Stimulated activated naive CD4-positive, alpha-beta T cell (primary cell): ENCODE measurements at regions not wholly inside any gene's neighbourhood (a gene's known extent, or its start where the extent isn't known, plus 50 kb on each side); places are given as distances from the start of the nearest gene placed in this dataset.

Experiments used
- DNase-seq, 6 experiments: peaks; one replicate each; lab custom pipeline; 2025; lab: John Stamatoyannopoulos, UW

GRCh38 chr9:129473523-129474244, 147.2 kb downstream of the C9orf50 start:
- DNase-seq, result no peak

GRCh38 chr9:129472651-129473102, 148.2 kb downstream of the C9orf50 start:
- no peak for DNase-seq

DNA sequence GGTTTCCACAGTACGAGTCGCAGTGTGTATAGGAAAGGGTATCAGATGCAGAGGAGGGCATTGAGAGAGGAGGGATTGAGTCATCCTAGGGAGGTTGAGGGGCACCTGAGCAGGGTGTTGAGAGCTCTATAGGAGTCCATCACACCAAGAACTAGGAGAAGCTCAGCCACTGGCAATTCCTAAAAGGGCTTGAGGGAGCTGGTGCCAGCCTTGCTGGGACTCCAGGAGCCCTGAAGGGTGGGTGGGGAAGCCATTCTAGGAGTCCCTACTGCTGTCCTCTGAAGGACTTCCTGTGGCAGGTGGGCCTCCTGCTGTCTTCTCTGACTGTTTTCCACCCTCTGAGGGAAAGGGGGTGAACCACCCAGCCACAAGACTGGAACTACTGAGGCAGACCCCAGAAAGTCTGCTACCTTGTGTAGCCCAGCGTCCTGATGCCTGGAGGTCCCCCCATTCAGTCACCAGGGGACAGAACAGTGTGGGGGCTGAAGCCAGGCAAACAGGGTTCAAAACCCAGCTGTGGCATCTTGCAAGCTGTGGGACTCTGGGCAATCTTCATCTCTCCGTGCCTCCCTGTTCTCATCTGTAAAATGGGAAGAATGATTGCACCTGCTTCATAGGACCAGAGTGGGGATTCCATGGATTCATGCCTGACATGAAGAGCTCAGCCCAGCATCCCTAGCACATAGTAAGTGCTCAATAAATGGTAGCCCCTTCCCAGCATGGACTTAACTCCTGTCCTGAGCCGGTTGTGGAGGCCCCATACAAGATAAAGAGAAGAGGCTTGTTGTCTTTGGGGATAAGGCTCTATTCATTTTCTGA, 149.5 kb downstream of the C9orf50 start:
- no peak for DNase-seq

GRCh38 chr9:129469988-129470316, 150.9 kb downstream of the C9orf50 start:
- DNase-seq, result no peak

GRCh38 chr9:129469188-129469987, 151.5 kb downstream of the C9orf50 start:
- DNase-seq, result no peak

DNA sequence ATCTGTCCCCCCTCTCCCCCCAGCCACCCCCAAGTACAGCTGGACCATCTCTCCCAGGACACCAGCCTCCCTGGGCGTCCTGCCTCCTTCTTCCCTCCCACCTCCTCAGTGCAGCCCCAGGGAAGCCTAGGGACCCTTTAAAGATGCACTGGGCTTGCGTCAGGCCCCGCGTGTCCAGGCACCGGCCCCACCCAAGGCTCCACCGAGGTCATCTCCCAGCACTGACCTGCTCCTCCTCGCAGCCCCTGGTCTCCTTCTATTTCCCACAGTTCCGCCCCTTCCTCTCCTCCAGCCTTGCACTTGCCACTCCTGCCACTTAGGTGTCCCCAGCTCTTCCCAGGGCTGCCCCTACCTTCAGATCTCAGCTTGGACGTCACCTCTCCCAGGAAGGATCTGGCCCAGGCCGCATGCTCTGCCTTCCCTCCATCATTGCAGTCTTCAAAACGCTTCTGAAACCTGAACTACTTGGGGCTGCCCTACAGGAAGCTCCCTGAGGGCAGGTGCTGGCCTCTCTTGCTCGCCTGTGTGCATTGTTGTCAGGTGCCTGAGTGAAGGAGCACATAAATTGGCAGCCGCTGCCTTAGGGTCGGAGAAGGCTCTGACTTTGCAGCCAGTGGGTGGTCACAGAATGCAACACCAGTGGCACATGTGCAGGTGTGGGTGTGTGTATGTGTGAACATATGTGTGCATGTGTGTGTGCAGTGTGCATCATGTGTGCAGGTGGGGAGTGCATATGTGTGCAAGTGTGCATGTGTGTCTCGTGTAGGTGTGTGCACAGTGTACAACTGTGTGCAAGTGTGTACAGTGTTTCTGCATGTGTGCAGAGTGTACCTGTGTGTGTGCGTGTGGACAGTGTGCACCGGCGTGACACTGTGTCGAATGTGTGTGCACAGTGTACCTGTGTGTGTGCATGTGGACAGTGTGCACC, 152.9 kb downstream of the C9orf50 start:
- no peak for DNase-seq

DNA sequence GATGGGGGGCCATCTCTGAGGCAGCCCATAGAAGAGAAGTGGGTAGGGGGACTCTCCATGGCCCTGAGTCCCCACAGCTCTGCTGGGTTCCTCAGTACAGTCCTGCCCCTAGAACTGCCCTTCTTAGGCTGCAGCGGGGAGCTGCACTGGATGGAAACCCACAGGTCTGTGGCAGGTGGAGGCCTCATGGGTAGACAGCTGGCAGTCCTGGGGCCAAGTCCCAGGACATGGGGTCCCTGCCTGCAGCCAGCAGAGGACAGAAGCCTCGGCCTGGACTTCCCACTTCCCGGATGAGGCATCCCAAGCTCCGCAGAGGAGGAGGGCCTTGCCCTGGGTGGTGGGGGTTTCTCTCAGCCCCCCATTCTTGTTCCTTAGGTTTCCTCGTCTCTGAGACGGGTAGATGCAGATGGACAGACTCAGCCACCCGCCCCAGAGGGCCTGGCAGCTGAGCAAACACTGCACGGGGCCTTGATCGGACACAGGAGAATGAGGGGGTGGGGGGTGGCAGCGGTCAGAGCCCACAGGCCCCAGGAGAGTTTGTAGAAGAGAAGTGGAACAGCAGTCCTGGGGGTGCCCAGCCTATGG, 153.8 kb downstream of the C9orf50 start:
- no peak for DNase-seq

DNA sequence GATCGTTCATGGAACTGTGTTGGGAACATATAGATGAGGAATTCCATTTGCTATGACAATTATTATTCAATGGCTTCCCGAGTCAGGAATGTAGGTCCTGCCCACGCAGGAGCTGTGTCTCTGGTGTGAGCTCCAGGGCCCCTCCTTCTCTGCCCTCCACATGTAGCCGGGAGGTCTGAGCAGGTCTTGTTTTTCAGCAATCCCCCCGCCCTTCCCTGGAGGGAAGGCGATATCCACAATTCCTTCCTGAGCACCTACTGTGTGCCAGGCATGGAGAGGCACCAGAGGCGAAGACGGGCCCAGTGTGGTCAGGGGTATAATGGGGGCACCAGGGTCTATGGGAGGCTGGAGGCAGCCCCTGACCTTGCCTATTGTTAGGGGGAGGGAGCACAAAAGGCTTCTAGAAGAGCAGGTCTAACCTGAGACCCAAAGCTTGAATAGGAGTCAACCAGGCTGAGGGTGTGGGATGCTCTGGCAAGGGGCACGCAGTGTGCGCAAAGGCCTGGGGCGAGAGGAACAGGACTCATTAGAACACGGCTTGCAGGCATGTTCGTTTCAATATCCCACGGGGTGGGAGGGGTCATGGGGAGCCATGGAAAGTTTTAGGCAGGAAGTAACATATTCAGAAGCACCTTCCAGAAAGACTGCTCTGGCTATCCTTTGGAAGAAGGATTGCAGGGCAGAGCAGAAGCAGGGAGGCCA, 154.9 kb downstream of the C9orf50 start:
- DNase-seq, result no peak

- no peak for DNase-seq
These were observed 155.7 kb downstream of the C9orf50 start for GRCh38 chr9:129464972-129465833.

DNA sequence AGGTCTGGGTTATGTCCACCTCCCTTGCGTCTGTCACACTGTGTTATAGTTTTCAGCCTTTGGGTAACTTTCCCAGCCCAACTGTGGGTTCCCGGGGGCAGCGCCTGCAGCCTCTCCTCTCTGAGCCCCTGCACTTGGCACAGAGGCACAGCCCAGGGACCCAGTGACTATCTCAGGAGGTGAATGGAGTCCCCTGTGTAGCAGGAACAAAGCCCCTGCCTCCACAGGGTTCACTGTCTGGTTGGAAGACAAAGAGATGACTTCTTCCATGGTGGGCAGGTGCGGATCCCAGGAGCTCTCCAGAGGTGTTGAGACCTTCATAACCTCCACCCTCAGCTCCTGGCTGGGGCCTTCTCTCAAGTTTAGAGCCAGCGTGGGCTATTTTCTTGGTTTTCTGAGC, 156.9 kb downstream of the C9orf50 start:
- DNase-seq, result no peak

GRCh38 chr9:129463477-129463876, 157.4 kb downstream of the C9orf50 start:
- no peak for DNase-seq

GRCh38 chr9:129462360-129462759, 158.5 kb downstream of the C9orf50 start:
- no peak for DNase-seq

DNA sequence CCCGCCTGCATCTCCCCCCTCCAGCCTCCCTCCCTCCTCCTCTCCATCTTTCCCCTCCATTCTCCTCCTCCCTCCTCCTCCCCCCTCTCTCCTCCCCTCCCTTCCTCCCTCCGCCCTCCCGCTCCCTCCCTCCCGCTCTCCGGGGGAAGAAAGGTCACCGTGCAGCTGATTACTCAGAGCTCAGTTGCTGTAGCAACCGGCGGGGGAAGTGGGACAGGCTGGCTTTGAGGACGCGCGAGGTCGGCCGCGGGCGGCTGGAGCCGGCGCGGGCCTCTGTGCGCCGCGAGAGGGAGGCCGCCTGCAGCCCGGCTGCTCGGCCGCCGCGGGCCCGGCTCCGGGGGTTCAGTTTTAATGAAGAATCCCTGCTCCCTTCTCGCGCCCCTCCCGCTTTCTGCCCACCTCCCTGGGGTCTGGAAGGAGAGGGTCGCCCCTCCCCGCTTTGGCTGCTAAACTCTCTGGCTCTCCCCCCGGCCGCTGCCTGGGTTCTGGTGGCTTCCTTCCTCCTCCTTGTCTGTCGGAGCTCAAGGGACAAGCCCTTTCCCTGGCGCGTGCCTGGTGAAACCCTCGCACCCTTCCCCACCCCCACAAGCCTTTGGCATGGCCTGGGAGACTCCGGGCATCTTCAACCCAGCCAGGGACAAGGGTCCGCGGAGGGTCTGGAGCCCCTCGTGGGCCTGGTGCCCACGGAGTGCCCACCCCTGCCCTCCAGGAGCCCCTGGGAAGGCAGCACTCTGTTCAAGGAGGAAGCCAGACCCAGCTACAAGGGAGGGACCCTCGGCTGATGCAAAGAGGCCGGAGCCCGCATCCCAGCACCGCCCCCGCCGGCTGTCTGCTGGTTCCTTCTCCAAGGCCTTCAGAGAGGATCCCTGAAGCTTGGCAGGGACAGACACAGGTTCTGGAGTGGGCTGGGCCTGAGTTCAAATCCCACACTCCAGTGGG, 160.3 kb downstream of the C9orf50 start:
- DNase-seq, result peak; percentile 47 to 71 (median 60)

DNA sequence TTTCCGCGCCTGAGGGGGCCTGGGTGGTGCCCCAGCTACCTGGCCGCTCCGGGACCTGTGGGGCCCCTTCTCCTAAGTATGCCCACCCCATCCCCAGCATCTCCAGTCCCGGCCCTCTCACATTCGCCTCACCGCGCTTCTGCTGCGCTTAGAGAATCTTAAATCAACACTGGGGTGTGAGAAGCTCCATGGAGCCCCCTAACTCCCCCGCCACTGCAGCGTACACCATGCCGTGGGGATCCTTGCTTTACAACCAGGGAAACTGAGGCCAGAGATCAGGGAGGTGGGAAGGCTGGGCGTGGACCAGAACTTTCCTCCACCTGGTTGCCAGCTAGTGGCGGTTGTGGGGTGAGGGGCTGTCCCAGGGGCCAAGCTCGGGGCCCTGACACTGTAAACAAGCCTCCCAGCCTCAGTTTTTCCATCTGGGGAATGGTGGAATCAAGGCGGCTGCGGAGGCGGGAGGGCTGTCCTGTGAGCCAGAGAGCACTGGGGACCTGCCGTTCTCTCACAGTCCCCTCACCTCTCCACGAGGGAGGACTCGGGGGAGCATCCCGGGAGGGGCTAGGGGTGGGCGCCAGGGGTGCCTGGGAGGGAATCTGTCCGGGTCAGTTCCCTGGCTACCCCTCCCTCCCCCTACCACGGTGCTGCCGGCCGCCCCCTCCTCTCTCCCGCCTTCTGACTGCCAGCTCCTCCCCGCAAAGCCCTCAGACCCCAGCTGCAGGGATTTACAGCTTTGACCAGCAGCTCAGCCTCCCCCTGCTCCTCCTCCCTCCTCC, 161.2 kb downstream of the C9orf50 start:
- DNase-seq, result peak in 2 of 6 experiments; percentile 19 to 44

DNA sequence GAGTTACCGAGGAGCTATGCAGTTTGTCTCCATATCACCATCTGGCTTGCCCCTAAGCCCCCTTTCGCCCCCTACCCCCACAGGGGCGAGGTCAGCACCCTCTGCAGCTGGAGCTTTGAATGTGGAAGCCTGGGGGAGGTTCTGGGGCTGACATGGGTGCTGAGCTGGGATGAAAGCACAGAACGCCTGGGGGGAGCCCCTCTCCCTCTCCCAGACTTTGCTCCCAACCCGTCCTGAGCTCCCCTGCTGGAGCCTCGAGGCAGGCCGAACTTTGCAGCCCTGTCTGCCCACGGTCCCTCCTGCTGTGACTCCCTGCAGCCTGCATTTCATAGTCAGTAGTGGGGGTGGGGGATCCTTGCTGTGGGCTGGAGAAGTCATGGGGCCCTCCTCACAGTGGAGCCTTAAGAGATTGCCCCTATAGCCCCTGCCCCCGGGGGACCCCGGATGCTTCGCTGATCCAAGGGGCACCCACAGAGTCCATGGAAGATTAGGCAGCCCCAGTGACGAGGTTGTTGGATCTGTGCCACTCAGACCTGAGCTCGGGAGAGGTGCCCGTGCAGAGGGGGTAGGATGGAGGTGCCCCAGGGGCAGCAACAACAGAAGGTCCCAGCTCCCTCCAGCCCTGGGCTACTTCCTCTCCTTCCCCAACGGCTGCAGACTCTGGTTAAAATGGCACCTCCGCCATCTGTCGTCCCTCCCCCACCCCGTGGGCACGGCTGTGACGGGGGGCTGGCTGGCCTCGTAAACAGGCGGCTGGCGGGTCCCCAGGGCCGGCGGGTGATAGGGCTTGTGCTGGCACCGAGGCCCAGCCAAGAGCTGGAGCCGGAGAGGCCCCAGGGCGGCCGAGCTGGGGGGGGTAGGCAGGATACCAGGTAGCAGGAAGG, 162.0 kb downstream of the C9orf50 start:
- peak in 4 of 6 experiments; percentile 12 to 44 (median 30) for DNase-seq

DNA sequence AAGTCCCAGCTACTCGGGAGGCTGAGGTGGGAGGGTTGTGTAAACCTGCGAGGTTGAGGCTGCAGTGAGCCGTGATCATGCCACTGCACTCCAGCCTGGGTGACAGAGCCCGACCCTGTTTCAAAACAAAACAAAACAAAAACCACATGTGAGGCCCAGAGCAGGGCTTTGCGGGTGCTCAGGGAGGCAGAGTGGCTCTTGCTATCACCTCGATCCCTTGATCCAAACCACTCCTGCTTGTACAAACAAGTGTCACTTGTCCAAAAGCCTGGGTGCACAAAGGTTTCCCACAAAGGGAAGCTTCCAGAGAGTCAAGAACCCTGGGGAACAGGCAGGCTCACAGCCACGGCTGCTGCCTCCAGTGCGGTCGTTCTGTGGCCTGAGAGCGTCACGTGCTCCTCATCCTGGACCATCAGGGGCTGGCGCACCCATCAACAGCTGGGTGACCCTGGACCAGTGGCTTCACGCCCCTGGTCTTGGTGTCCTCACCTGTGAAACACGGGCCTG, 162.7 kb downstream of the C9orf50 start:
- DNase-seq, result peak; percentile 17 to 48 (median 34)
